Nucleus accumbens (tissue), 56 donors: ENCODE measurements at regions not wholly inside any gene's neighbourhood (a gene's known extent, or its start where the extent isn't known, plus 50 kb on each side); places are given as distances from the start of the nearest gene placed in this dataset.

ENCODE experiments used
- DNase-seq, 56 donors: peaks; one replicate each; lab custom pipeline; 2025; lab: John Stamatoyannopoulos, UW

GRCh38 chr21:35367553-35367952 lies 318.5 kb upstream of the RUNX1 start:
- DNase-seq: no peak

GRCh38 chr21:35366394-35367080 lies 317.4 kb upstream of the RUNX1 start:
- no peak for DNase-seq

- no peak for DNase-seq
Observed at GRCh38 chr21:35363458-35363857, 314.4 kb upstream of the RUNX1 start.

- no peak for DNase-seq
Observed at GRCh38 chr21:35361988-35362387, 312.9 kb upstream of the RUNX1 start.

GRCh38 chr21:35360870-35361570 lies 311.9 kb upstream of the RUNX1 start:
- no peak for DNase-seq

GRCh38 chr21:35359076-35359475 lies 310.0 kb upstream of the RUNX1 start:
- no peak for DNase-seq

- DNase-seq: no peak
Observed at GRCh38 chr21:35358008-35358407, 308.9 kb upstream of the RUNX1 start.

GRCh38 chr21:35357041-35357780 lies 308.1 kb upstream of the RUNX1 start:
- no peak for DNase-seq

- no peak for DNase-seq
Observed at GRCh38 chr21:35354078-35354477, 305.0 kb upstream of the RUNX1 start.

GRCh38 chr21:35352793-35353192 lies 303.7 kb upstream of the RUNX1 start:
- DNase-seq: no peak

- DNase-seq: no peak
Observed at GRCh38 chr21:35352066-35352770, 303.1 kb upstream of the RUNX1 start.

- no peak for DNase-seq
Observed at GRCh38 chr21:35351434-35351833, 302.3 kb upstream of the RUNX1 start.

- no peak for DNase-seq
Observed at GRCh38 chr21:35350965-35351364, 301.9 kb upstream of the RUNX1 start.

GRCh38 chr21:35349376-35350080 lies 300.4 kb upstream of the RUNX1 start:
- DNase-seq: no peak

- no peak for DNase-seq
Observed at GRCh38 chr21:35348686-35349085, 299.6 kb upstream of the RUNX1 start.

- DNase-seq: no peak
Observed at GRCh38 chr21:35346697-35347096, 297.6 kb upstream of the RUNX1 start.

GRCh38 chr21:35345954-35346353 lies 296.9 kb upstream of the RUNX1 start:
- DNase-seq: no peak

GRCh38 chr21:35344582-35344981 lies 295.5 kb upstream of the RUNX1 start:
- no peak for DNase-seq

- no peak for DNase-seq
Observed at GRCh38 chr21:35343046-35343819, 294.1 kb upstream of the RUNX1 start.

GRCh38 chr21:35342440-35342839 lies 293.3 kb upstream of the RUNX1 start:
- no peak for DNase-seq
